CD4-positive, alpha-beta T cell treated with Interleukin-2 at 100 ng/mL for 4 hours (primary cell): ENCODE measurements at regions not wholly inside any gene's neighbourhood (a gene's known extent, or its start where the extent isn't known, plus 50 kb on each side); places are given as distances from the start of the nearest gene placed in this dataset.

ENCODE experiments used
- DNase-seq: peaks from one replicate; pipeline ENCODE4 v3.0.0-alpha.2; 2020; ENCODE audit warnings: low spot score

DNA sequence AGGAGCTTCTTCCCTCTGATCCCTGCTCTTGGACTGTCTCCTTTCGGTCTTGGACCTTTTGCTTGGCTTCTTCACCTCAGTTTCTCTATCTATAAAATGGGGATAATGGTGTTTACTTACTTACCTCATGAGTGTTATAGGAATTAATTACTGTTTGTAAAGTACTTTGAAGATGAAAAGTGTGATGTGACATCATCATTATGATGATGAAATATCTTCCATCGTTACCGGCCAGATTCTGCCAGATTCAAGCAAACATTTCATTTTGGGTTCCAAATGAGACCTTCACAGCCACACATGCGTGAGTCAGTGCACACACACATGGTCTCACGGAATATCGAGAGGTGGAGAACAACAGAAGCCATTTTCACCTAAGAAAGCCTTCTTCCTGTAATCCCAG is 220.1 kb upstream of the RPL34 start:
- no peak for DNase-seq

DNA sequence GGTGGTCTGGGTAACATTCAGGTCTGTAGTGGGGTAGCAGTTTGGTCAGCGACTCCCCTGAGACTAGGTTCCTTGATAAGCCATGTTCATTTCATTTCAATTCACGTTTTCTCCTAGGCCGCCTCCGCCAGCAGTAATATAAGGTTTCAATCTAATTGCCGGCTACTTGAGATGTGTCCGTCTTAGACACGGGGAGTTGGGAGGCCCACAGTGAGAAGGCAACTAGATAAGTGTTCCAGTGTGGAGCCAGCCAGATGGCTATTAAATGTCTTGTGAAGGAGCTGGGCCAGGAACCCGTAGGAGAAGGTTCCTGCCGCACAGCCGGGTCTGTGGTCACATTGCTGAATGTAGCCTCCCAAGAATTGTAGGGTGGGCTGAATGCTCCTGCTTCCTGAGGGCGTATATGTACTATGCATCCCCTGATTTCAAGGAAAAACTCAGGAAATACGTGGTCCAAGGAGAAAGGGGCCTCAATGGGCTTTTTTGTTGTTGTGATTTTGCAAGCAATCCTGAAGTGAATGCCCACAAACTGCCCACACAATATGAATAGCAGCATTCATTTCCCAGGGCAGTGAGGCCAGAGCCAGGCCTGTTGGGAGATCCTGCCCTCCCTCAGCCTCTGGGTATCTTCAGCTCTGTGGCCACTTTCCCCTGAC is 220.6 kb upstream of the RPL34 start:
- no peak for DNase-seq

GRCh38 chr4:108398836-108399235 is 221.5 kb upstream of the RPL34 start:
- DNase-seq: no peak

GRCh38 chr4:108398316-108398715 is 222.1 kb upstream of the RPL34 start:
- DNase-seq: no peak

GRCh38 chr4:108397850-108398249 is 222.5 kb upstream of the RPL34 start:
- DNase-seq: no peak

- no peak for DNase-seq
These were observed 223.4 kb upstream of the RPL34 start for GRCh38 chr4:108396900-108397497.

GRCh38 chr4:108395786-108396185 is 224.6 kb upstream of the RPL34 start:
- no peak for DNase-seq

- no peak for DNase-seq
These were observed 225.2 kb upstream of the LEF1 start for GRCh38 chr4:108393890-108394472.

GRCh38 chr4:108391701-108392455 is 223.1 kb upstream of the LEF1 start:
- DNase-seq: no peak

DNA sequence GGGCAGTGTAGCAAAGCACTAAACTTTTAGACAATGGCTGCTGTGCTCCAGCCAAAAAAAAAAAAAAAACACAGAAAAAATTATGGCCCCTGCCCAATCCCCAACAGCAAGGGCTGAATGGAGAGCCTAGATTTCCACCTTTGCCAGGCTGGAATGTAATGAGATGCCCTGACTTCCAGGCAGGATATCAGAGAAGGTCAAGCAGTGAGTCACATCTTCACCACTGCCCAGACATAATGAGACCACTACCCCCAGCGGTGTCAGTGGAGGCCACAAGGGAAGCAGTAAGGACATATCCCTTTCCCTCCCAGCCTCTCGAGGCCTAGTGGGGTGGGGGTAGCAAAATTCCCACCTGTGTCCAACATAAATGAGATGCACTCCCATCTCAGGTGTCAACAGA is 216.3 kb upstream of the LEF1 start:
- DNase-seq: no peak

- no peak for DNase-seq
These were observed 215.8 kb upstream of the LEF1 start for GRCh38 chr4:108384544-108384943.

GRCh38 chr4:108383157-108383556 is 214.4 kb upstream of the LEF1 start:
- no peak for DNase-seq

DNA sequence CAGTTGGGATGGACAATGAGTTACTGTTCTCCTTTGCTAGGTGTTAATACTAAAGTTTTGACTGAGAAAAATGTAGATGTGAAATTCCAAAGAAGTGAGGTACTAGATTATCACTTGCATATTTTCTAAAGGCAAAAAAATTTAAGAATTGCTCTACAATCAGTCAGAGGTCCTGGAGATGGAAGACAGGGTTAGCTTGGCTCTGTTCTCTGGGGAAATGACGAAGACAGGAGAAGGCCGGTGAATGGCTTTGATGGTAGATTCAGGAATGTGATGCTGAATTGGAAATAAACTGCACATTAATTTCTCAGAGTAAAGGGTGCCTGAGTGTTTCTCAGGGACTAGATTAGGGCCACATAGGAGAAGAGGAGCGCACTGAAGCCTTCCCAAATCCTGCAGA is 214.0 kb upstream of the LEF1 start:
- no peak for DNase-seq

DNA sequence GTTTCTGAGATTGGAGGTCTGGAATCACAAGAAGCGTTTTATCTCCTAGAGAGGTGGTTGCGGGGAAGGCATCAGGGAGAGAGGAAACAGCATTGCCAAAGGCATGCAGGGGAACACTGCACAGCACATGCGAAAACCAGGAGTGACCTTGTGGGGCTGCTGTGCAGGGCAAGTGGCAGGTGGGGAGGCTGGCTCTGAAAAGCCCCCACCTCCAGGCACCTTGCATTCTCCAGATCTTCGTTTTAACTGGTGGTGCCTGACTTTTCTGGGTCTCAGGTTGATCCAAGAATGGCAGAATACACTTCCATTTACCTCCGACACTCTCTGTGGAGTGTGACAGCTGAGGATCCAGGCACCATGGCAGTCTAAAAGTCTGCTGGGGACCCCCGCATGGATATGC is 209.4 kb upstream of the LEF1 start:
- no peak for DNase-seq

- no peak for DNase-seq
These were observed 208.3 kb upstream of the LEF1 start for GRCh38 chr4:108377021-108377420.

GRCh38 chr4:108375434-108375833 is 206.7 kb upstream of the LEF1 start:
- no peak for DNase-seq

DNA sequence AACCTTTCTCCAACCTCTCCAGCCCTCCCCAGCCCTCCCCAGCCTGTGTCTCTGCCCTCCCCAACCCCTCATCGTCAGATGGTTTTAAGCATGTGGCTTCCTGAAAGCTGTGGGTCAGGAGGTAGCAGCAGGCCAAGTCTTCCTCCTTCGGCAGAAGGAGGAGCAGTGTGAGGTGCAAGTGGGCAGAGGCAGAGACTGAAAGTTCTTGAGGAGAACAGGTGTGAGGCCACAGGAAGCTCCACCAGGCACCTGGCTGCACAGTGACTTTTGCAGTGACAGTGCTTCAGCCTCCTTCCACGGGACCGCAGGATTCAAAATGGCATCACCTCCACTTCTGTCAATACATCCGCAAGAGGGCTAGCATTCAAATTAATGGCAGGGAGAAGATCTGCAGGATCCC is 203.9 kb upstream of the LEF1 start:
- DNase-seq: peak; percentile 35

DNA sequence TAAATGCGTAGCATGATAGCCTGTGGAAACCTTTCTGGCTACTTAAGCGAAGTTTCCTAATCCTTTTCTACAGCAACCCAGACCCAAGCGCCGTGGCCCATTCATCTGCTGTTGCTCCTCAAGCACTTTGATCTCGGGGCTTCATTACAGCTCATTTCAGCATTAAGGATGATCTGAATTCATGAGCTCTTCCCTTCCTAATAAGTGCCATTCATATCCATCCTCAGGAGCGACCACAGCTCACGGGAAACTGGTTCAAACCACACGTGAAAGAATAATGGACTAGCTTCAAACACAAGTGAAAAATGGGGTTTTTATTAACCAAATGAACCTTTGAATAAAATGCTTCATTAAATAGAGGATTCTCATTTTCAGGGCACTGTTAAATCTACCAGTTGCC is 202.6 kb upstream of the LEF1 start:
- DNase-seq: no peak

DNA sequence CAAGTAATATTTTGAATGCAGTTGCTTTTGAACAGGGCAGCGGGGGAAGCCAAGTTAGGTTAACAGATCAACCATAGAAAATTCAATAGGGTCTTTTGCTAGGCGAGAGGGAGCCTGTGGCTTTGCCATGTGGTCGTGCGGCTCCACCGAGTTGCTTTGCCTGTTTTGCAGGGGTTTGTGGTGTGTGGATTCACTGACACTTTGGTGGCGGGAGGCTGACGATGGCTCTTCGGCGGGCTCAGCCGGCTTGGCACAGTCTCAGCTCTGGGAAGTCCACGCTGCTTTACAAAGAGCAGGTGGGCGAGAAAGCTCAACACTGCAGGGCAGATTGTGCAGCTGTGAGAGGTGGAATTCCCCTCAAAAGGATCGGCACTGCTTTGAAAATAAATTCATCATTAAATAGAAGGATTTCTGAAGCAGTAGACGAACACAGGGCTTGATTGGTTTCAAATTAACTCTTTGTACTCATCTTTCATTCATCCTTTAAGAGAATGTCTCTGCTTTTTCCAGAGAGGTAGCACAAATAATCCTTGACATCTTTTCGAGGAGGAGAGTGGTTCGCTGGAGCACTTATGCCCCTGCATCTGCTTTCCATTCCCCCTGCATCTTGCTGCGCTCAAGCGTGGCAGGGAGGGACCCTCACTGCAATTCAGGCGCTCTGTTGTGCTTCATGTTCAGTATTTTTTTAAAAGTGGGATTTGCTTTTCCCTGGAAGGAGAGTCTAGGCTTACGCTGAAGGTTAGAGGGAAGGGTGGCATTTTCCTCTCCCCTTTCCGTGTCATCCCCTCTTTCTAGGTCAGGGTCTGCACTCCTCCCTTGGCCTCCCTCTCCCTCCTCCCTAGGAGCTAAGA is 201.8 kb upstream of the LEF1 start:
- DNase-seq: no peak

- no peak for DNase-seq
These were observed 200.4 kb upstream of the LEF1 start for GRCh38 chr4:108369035-108369655.

DNA sequence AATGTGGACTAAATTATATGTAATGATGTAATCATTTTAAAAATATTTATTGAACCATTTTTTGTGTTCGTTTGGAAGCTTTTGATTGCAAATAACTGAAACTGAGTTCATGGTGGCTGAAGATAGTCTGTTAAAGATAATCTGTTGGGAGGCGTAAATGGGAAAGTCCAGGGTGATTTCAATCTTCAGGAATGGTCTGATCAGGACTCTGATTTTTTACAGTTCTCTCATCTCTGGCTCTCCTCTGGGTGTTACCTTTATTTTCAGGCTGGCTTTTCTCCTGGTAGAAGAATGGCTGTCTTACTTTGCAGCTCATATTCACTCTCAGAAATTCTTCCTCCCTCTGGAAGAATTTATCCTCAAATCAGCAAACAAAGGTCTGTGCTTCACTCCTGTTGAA is 199.0 kb upstream of the LEF1 start:
- DNase-seq: no peak

- no peak for DNase-seq
These were observed 198.0 kb upstream of the LEF1 start for GRCh38 chr4:108366716-108367115.
